SK-N-MC (cell line): ENCODE measurements at regions not wholly inside any gene's neighbourhood (a gene's known extent, or its start where the extent isn't known, plus 50 kb on each side); places are given as distances from the start of the nearest gene placed in this dataset.

ENCODE experiments used
- DNase-seq: peaks from one replicate; pipeline ENCODE4 v3.0.0-alpha.2; 2011; ENCODE audit warnings: low read depth, low spot score
- H3K27ac ChIP-seq: fragments of 200-600 bp; sonication (generic); 2 replicates; pipeline ENCODE4 v1.5.1; 2016; ENCODE audit warnings: mixed run types
- H3K36me3 ChIP-seq: fragments of 200-600 bp; sonication (generic); 2 replicates; pipeline ENCODE4 v1.6.1; 2017; ENCODE audit warnings: antibody characterized with exemption, low read length, mixed read lengths; ENCODE audit not compliant: insufficient read depth
- H3K4me3 ChIP-seq: fragments of 200-600 bp; sonication (generic); 2 replicates; pipeline ENCODE4 v1.5.1; 2016
- H3K9ac ChIP-seq: fragments of 200-600 bp; sonication (generic); 2 replicates; pipeline ENCODE4 v1.8.0; 2017; ENCODE audit warnings: mixed run types, mixed read lengths; ENCODE audit not compliant: insufficient read length
- H3K9me3 ChIP-seq: fragments of 200-600 bp; sonication (generic); 2 replicates; pipeline ENCODE4 v1.6.1; 2017; ENCODE audit warnings: low read depth, mild to moderate bottlenecking, antibody characterized with exemption, low read length, moderate library complexity, mixed read lengths
- EZH2 ChIP-seq: fragments of 200-600 bp; sonication (generic); IDR thresholded peaks from one replicate; pipeline ENCODE4 v1.6.1; 2017; ENCODE audit warnings: antibody characterized with exemption
- FOXP2 ChIP-seq: optimal IDR thresholded peaks from 2 replicates; pipeline ENCODE3; 2011; ENCODE audit warnings: mild to moderate bottlenecking, moderate library complexity; ENCODE audit not compliant: insufficient read depth; ENCODE audit errors: extremely low read length, control extremely low read depth
- POLR2AphosphoS5 ChIP-seq: IDR thresholded peaks from 2 replicates; pipeline ENCODE4 v1.6.1; 2012; ENCODE audit warnings: mild to moderate bottlenecking, low read depth, low read length, borderline replicate concordance

- no peak for DNase-seq
- Histone ChIP-seq H3K9ac (no peak overlapping the region), H3K9me3 (no peaks in the 10 kb centered on the region), H3K4me3 (no peak overlapping the region), H3K27ac (no peak overlapping the region), H3K36me3 (no peaks in the 10 kb centered on the region)
- TF ChIP-seq FOXP2: no peak
- no peak for TF ChIP-seq EZH2
- no peak for TF ChIP-seq POLR2AphosphoS5
These were observed 162.0 kb upstream of the DMRT1 start for GRCh38 chr9:679462-679861.

DNA sequence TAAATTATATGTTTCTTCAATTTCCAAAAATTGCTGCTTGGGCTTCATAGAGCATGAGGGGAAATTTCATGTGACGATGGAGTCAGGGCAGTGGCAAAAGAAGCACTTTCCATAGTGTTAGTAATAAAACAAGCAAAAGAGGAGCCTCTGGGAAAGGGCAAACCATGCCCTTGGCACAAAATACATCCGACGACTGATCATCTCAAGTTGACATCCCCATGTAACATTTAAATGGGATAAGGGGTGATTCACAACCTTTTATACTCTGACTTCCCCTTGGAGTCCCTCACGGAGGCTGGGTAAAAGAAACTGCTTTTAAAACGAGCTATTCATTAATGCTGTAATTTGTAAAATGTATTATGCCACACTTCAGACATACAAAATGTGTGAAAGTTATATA is 161.4 kb upstream of the DMRT1 start:
- Histone ChIP-seq H3K27ac (no peak overlapping the region), H3K36me3 (no peaks in the 10 kb centered on the region), H3K9ac (no peak overlapping the region), H3K4me3 (no peak overlapping the region), H3K9me3 (no peaks in the 10 kb centered on the region)
- no peak for DNase-seq
- TF ChIP-seq EZH2: no peak
- no peak for TF ChIP-seq FOXP2

DNA sequence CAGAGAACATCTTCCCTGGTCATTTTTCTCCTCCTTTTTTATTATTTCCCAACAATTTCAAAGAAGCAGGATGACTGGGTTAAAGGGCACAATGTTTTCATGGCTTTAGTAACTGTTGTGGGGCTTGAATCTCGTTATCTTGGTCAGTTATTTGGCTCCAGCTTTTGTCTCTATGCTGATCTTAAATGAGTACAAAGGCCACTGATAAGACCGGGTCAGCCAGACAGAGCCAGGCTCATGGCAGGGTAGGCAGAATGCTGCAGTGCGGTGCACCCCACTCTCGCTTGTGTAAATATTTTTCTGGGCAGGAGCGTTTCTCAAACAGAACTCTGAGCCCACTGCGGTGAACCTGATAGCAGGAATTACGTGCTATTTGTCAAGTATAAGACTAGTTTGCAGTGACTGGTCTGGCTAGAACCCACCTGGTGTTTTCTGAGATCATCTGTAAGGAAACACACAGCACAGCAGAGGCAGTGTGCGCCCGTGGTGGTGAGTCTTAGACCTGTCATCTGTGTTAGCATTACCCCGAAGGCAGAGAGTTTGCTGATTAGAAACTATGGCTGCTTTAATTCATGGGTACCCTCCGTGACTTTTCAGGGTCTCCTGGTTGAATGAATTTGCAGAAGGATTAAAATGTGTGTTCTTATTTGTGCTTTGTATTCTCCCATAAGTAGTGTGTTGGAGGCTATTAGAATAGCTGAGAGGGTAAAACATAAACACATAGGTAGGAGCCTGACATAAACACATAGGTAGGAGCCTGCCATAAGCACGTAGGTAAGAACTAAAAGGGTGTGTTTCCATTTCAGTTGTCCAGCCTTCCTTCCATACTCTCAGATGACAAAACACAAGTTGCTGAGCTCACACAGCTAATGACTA is 158.6 kb upstream of the DMRT1 start:
- H3K27ac ChIP-seq: peak overlapping the region; percentile 96
- TF ChIP-seq EZH2 (no peak), FOXP2 (no peak), POLR2AphosphoS5 (no peak)
- H3K9me3 ChIP-seq: no peaks in the 10 kb centered on the region
- no peak overlapping the region for H3K4me3 ChIP-seq
- H3K9ac ChIP-seq: peak overlapping the region; percentile 16
- no peaks in the 10 kb centered on the region for H3K36me3 ChIP-seq
- DNase-seq: no peak

- DNase-seq: no peak
- H3K9ac ChIP-seq: peak overlapping the region; percentile 78
- H3K9me3 ChIP-seq: no peaks in the 10 kb centered on the region
- no peaks in the 10 kb centered on the region for H3K36me3 ChIP-seq
- H3K4me3 ChIP-seq: peak overlapping the region; percentile 70
- peak overlapping the region; percentile 96 for H3K27ac ChIP-seq
- no peak for TF ChIP-seq POLR2AphosphoS5
- no peak for TF ChIP-seq FOXP2
- TF ChIP-seq EZH2: no peak
These were observed 157.9 kb upstream of the DMRT1 start for GRCh38 chr9:683509-684021.

DNA sequence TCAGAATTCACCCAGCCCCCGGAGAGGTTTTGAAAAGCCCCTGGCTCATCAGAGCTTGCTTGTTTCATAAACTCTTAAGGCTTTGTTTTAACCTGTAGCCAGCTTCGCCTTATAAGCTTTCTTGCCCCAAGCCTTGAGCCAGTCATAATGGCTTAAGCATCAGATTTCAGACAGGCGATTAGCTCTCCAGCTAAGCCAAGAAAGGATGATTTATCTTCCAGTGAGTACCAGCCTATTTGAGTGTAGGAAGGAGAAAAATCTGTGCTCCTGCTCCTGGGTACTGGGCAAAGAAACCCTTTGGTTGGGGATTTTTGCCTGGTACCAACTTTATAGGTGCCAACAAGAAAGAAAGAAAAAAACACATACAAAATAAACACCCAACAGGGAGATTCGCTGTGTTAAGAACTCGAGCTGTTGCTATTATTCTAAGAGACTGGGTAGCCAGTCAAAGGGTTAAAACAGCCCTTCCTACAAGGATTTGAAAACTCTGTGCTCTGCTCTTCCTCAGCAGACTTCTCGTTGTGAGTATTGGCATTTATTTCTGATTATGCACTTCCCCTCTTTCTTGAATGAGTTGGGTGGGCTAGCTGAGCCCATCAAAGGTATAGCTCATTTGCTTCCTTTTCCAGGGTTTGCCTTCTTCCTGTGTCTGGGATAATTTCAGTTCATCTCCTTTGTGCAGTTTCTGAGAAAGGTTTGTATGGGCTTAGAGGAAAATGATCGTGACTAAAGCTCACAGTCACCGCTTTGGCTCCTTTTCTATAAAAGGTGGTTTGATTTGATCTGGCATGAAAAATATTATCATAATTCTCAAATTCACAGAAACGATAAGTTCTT is 157.2 kb upstream of the DMRT1 start:
- DNase-seq: no peak
- Histone ChIP-seq H3K36me3 (no peaks in the 10 kb centered on the region), H3K9me3 (no peaks in the 10 kb centered on the region), H3K4me3 (peak overlapping the region; percentile 70), H3K9ac (peak overlapping the region; percentile 78), H3K27ac (peak overlapping the region; percentile 96)
- no peak for TF ChIP-seq FOXP2
- TF ChIP-seq EZH2: no peak
- peak; percentile 51 for TF ChIP-seq POLR2AphosphoS5

GRCh38 chr9:684941-685340 is 156.6 kb upstream of the DMRT1 start:
- Histone ChIP-seq H3K9ac (peak overlapping the region; percentile 78), H3K9me3 (no peaks in the 10 kb centered on the region), H3K36me3 (no peaks in the 10 kb centered on the region), H3K4me3 (peak overlapping the region; percentile 70), H3K27ac (peak overlapping the region; percentile 96)
- TF ChIP-seq POLR2AphosphoS5 (no peak), EZH2 (no peak), FOXP2 (no peak)
- DNase-seq: no peak

DNA sequence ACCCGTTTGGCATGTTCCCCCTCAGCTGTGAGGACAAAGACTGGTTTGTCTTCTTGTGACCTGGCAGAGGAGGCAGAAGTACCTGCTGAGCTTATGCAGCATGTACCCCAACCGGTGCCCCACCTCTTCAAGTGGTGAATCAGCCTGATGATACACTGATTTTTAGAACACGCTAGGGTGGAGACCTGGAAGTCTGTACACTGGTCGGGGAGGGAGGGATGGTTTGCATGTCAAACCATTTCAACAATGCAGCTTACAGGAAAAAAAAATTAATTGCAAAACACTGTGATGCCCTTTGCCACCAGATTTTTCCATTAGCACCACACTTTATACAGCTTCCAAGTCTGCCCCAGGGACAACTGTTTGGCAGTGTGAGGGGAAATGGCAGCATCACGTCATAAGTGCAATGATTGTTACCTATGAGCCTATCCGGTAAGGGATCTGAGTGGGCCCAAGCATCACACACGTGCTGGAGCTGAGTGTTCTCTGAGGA is 155.1 kb upstream of the DMRT1 start:
- Histone ChIP-seq H3K4me3 (no peak overlapping the region), H3K36me3 (no peaks in the 10 kb centered on the region), H3K9ac (no peak overlapping the region), H3K27ac (no peak overlapping the region; the same call in 1 of the 2 replicates), H3K9me3 (no peaks in the 10 kb centered on the region)
- no peak for DNase-seq
- no peak for TF ChIP-seq EZH2
- TF ChIP-seq POLR2AphosphoS5: no peak
- no peak for TF ChIP-seq FOXP2

GRCh38 chr9:687034-687785 is 154.3 kb upstream of the DMRT1 start:
- no peaks in the 10 kb centered on the region for H3K36me3 ChIP-seq
- H3K27ac ChIP-seq: no peak overlapping the region
- H3K4me3 ChIP-seq: no peak overlapping the region
- DNase-seq: no peak
- H3K9me3 ChIP-seq: no peaks in the 10 kb centered on the region
- TF ChIP-seq FOXP2 (no peak), EZH2 (no peak), POLR2AphosphoS5 (no peak)
- no peak overlapping the region for H3K9ac ChIP-seq
